ENCODE measurements at regions not wholly inside any gene's neighbourhood (a gene's known extent, or its start where the extent isn't known, plus 50 kb on each side); places are given as distances from the start of the nearest gene placed in this dataset.

- Histone ChIP-seq H3K9me3 (replicated peaks; ENCODE audit: control insufficient read depth, insufficient read depth, low read length) (no peaks in the 10 kb centered on the region), H4K20me1 (replicated peaks; ENCODE audit: control insufficient read depth, extremely low read depth, insufficient read depth, low read length) (no peaks in the 10 kb centered on the region), H3K79me2 (ENCODE audit: control insufficient read depth, insufficient read depth, low read length) (no peaks in the 10 kb centered on the region), H3K36me3 (ENCODE audit: control insufficient read depth in 2 of 2, extremely low read depth in 1 of 2, insufficient read depth in 2 of 2, low read length in 2 of 2) (no peaks in the 10 kb centered on the region), H3K27ac (ENCODE audit: insufficient read depth, low read depth, low read length) (no peak overlapping the region), H3K9ac (replicated peaks; ENCODE audit: extremely low read depth, insufficient read depth, low read length) (no peak overlapping the region), H3K4me3 (replicated peaks in 1 of 3; ENCODE audit: insufficient read depth in 1 of 3, low read depth in 1 of 3, low read length in 3 of 3) (no peak overlapping the region), H3K4me2 (ENCODE audit: insufficient read depth, low read length) (no peak overlapping the region), H2AFZ (ENCODE audit: low read depth, low read length) (no peak overlapping the region), H3K27me3 (ENCODE audit: control insufficient read depth in 2 of 2, insufficient read depth in 2 of 2, low read length in 2 of 2) (no peaks in the 10 kb centered on the region), H3K4me1 (ENCODE audit: control insufficient read depth, extremely low read depth, insufficient read depth, low read length) (peaks cover 17% of the 10 kb centered on the region), H3K9me1 (replicated peaks; ENCODE audit: control insufficient read depth, extremely low read depth, insufficient read depth, low read length) (no peaks in the 10 kb centered on the region)
- intact Hi-C loops (cut with micrococcal nuclease), result loop anchor here (5.0 to 10.0 kb wide), 3 partner anchors 266 to 946 kb away; no protein-coding TSS in a partner anchor
- no peak for TF ChIP-seq POLR2AphosphoS5 (IDR thresholded peaks at IDR 0.05; ENCODE audit: insufficient read depth, low read depth, low read length)
- no peak for TF ChIP-seq CTCF (IDR thresholded peaks at IDR 0.05; ENCODE audit: extremely low read depth in 1 of 2, insufficient read depth in 1 of 2, low read depth in 1 of 2, low read length in 2 of 2)
- no peak for TF ChIP-seq EZH2 (IDR thresholded peaks at IDR 0.05; ENCODE audit: borderline replicate concordance, low read depth, low read length, severe bottlenecking)
- TF ChIP-seq POLR2A (IDR thresholded peaks at IDR 0.05; ENCODE audit: low read depth, low read length), result no peak
- TF ChIP-seq MAX (IDR thresholded peaks at IDR 0.05; ENCODE audit: insufficient read depth, insufficient read length), result no peak
- no peak for TF ChIP-seq MYC (IDR thresholded peaks at IDR 0.05; ENCODE audit: low read depth, low read length)
- TF ChIP-seq GATA2 (IDR thresholded peaks at IDR 0.05; ENCODE audit: insufficient read depth, insufficient read length, low read depth, low read length), result no peak
- no peak for TF ChIP-seq JUN (IDR thresholded peaks at IDR 0.05; ENCODE audit: borderline replicate concordance, insufficient read depth, insufficient read length, low read depth)
- no peak for TF ChIP-seq FOS (IDR thresholded peaks at IDR 0.05; ENCODE audit: borderline replicate concordance, insufficient read depth, low read length)
- no peak for FAIRE-seq
- ChIA-PET POLR2A (no interaction called here), CTCF (no interaction called here)
- no TSS peak for BruUV-seq (replicated peaks)
- dilution Hi-C loops (cut with MboI; ENCODE audit: extremely low pct_ligation_motif_present, low sequenced_read_pairs), result no loop called here
- DNase-seq (ENCODE audit: low read depth, low spot score), result no peak
These were observed 328.6 kb downstream of the CDH2 start for GRCh38 chr18:27848336-27848735.
